H4 (cell line): ENCODE measurements at regions not wholly inside any gene's neighbourhood (a gene's known extent, or its start where the extent isn't known, plus 50 kb on each side); places are given as distances from the start of the nearest gene placed in this dataset.
A peak's percentile ranks its signal among the peaks of the same experiment; 100 is the strongest.

Experiments
- DNase-seq: peaks from one replicate; pipeline ENCODE4 v3.0.0-alpha.2; 2015; ENCODE audit warnings: low spot score

GRCh38 chr10:120960725-120961124 is 109.6 kb downstream of the WDR11 start:
- DNase-seq = no peak

GRCh38 chr10:120961795-120962755 is 110.9 kb downstream of the WDR11 start:
- DNase-seq = no peak

DNA sequence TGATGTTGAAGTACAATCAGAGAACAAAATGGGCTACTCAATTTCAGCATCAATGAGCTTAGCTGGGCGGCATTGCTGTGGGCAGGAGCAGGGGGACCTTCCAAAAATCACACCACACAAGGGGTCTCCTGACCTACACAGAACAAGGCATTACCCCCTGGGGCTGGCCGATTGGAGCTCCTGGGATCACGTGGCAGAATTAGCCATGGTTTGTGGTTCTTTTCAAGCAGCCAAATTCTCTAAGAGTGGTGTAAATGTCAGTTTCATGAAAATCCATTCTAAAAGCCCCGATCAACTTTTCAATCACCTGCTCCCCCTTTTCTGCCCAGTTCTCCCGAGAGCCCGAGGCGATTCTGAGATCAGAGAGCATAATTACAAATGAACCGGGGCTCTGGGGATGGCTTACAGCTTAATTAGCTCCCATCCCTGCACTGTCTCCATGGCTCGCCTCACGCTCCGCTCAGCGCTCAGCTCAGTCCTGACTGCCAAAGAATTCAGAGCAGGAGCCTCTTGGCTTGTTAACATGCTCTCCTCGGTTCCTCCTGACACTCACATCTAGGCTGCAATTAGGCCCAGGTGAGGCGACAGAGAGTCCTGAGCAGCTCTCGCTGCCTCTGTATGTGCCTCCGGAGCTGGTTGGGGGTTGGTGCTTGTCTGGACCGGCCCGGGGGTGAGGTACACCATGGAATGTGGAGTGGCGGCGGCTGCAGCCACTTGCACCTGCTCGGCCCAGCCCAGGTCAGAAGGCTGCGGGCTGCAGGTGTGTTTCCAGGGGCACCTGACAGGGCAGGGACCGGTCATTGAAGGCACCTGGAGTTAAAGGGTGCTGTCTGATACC is 111.8 kb downstream of the WDR11 start:
- no peak for DNase-seq

GRCh38 chr10:120963594-120964220 is 112.5 kb downstream of the WDR11 start:
- DNase-seq = no peak

DNA sequence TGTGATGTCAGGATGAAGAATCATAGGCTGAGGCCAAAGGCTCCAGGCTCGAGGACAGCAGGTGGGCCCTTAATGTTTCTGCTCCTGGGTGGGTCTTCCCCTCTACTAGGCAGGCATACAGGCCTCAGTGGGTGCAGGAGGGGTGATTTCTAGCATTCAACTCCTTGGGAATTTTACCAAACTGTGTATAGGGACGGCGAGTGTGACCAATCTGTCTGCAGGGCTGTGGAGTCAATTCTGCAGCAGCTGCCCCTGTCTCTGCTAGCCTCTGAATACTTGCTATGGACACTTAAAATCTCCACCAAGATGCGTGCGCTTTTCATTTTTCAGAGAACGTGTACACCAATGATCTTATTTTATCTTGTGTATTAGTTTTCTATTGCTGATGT is 115.5 kb downstream of the WDR11 start:
- DNase-seq = no peak

GRCh38 chr10:120969219-120969645 is 118.1 kb downstream of the WDR11 start:
- peak; percentile 87 for DNase-seq

DNA sequence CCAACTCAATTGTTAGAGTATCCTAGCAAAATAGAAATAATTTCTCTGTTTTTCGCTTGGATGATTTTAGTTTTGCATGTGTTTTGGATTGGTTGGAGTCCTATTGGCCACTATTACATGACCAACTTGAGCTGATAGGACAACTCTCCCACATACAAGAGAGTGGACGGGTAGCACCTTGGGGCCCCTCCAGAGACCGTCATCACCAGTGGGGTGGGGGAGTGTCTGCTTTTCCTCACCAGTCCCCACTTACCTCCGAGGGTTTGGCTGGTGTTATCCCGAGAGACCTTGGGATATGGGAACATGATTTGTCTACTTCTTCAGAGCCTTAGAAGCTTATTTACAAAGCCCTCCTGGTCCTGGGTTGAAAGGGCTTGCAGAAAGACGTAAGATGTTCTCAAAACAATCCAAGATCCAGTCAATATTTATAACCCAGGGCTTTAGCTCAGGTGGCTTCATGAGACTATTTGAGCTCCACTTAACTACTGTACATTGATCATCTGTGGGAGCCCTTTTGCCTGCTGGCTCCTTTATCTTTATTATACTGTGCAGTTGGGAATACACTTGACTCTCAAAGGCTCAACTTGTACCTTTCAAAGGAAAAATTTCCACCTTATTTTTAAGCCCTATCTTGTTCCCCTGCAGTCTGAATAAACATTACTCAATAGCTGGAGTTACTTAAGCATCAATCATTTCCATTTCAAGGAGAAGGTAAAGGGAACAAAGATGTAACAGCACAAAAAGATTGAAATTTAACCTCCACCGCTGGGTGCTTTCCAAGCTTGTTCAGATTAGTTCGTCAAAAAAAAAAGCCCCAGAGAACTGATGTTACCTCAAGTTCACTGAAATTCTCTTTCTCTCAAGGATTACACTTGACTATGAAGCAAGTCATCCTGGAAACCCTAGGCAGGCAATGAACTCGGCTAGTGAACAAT is 119.7 kb downstream of the WDR11 start:
- DNase-seq = no peak

- DNase-seq = no peak
Measured at GRCh38 chr10:120971671-120972070, 120.5 kb downstream of the WDR11 start.

DNA sequence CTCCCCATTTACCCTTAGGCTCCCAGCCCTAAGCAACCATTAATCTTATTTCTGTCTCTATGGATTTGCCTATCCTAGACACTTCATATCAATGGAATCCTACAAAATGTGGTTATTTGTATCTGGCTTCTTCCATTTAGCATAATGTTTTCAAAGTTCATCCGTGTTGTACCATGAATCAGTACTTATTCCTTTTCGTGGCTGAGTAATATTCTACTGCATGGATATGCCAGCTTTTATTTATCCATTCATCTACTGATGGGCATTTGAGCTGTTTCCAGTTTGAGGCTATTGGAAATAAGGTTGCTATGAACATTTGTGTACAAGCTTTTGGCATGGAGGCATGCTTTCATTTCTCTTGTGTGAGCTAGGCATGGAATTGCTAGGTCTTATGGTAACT is 121.1 kb downstream of the WDR11 start:
- DNase-seq = no peak

GRCh38 chr10:120975072-120975867 is 124.1 kb downstream of the WDR11 start:
- no peak for DNase-seq

- DNase-seq = no peak
Measured at GRCh38 chr10:120975868-120976225, 124.7 kb downstream of the WDR11 start.

- DNase-seq = no peak
Measured at GRCh38 chr10:120977897-120978296, 126.7 kb downstream of the WDR11 start.

- peak; percentile 80 for DNase-seq
Measured at GRCh38 chr10:120978589-120979252, 127.6 kb downstream of the WDR11 start.

- no peak for DNase-seq
Measured at GRCh38 chr10:120979435-120980278, 128.5 kb downstream of the WDR11 start.

- no peak for DNase-seq
Measured at GRCh38 chr10:120980279-120981255, 129.4 kb downstream of the WDR11 start.

DNA sequence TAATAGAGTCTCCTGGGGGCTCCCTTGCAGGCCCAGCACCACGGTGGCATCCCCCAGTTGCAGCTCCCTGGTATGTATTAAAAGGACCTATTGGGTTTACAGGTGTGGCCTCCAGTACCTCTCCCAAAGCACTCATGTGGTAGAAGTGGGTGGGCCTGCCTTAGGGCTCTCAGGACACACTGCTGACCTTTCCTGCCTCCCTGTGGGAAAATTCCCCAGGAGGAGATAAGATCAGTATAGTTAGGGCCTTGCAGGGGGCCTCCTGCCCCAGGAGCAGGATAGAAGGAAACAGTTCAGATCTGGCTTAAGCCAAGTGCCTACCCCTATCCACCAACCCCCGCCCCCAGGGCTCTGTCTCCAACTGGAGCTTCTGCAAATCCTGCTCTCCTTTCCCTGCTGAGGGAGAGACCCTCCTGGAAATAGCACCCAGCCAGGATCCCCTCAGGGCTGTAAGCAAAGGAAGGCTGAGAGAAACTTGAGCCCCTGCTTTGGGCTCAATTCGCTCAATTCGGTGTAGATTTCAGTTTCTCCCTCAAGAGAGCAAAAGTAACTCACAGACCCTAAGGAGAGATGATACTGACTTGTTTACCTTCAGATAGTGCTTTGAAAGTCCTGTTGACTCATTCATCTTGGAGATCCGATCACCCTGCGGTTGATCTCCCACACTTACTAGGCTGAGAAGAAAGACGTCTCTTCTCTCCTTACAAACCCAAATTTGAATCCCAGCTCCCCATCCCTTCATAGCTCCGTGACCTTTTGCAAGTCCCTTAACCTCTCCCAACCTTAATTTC is 130.6 kb downstream of the WDR11 start:
- no peak for DNase-seq

GRCh38 chr10:120982507-120982906 is 131.3 kb downstream of the WDR11 start:
- DNase-seq = no peak
